BLaER1 treated with 17β-estradiol and CSF1 and Interleukin-3, amounts not matched to agents 10 nM and 100 nM (cell line): ENCODE measurements at regions not wholly inside any gene's neighbourhood (a gene's known extent, or its start where the extent isn't known, plus 50 kb on each side); places are given as distances from the start of the nearest gene placed in this dataset.

Experiments used
- H3K27ac ChIP-seq, 11 experiments: shearing (Covaris generic); formaldehyde crosslinking; 2 replicates each; pipeline ENCODE4 v1.8.1; 2022
- H3K27me3 ChIP-seq, 11 experiments: shearing (Covaris generic); formaldehyde crosslinking; 2 replicates each; pipeline ENCODE4 v1.8.1; 2022
- H3K36me3 ChIP-seq, 11 experiments: shearing (Covaris generic); formaldehyde crosslinking; 2 replicates each; pipeline ENCODE4 v1.8.1; 2022
- H3K4me1 ChIP-seq, 10 experiments: shearing (Covaris generic); formaldehyde crosslinking; 2 replicates each; pipeline ENCODE4 v1.8.1; 2022
- H3K4me2 ChIP-seq, 11 experiments: shearing (Covaris generic); formaldehyde crosslinking; 2 replicates each; pipeline ENCODE4 v1.8.1; 2022
- H3K4me3 ChIP-seq, 10 experiments: shearing (Covaris generic); formaldehyde crosslinking; 2 replicates each; pipeline ENCODE4 v1.8.1; 2022
- H3K9ac ChIP-seq, 11 experiments: shearing (Covaris generic); formaldehyde crosslinking; 2 replicates each; pipeline ENCODE4 v1.8.1; 2022
- H3K9me3 ChIP-seq, 11 experiments: shearing (Covaris generic); formaldehyde crosslinking; replicated peaks in 1 of 11; 2 replicates each; pipeline ENCODE4 v1.8.1; 2022
- H4K20me1 ChIP-seq, 11 experiments: shearing (Covaris generic); formaldehyde crosslinking; 2 replicates each; pipeline ENCODE4 v1.8.1; 2022
- Cebpa-rat ChIP-seq, 11 experiments: shearing (Covaris generic); IDR thresholded peaks; 2 replicates each; pipeline ENCODE4 v1.8.1; 2022

DNA sequence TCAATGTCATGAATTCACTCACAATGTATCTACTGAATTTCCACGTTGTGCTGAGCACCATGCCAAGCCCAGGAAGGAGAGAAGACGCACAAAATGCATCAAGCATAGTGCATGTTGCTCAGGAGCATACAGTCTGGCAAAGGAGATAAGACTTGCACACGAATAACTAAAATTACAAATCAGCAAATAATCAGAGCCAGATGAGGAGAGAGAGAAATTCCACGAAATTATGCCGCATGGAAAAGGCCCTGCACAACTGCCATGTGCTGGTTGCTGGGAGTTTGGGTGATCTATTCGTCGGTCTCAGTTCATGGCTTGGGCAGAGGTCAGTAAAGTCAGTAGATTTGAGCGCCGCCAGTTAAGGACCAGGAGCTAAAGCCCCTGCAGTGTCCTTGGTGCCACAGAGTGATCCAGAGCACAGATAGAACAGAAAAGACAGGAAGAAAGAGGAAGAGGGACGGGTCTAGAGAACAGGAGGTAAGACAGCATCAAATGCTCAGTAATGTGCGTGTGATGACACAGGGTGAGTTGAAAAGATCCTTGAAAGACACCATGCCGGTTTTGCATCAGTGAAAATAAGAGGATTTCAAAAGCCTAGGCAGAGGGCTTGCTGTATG lies 55.1 kb upstream of the ZNF281 start:
- Histone ChIP-seq H3K4me1 (no peaks in the 10 kb centered on the region), H3K4me2 (no peak overlapping the region), H3K9me3 (no peaks in the 10 kb centered on the region), H4K20me1 (no peaks in the 10 kb centered on the region; a peak in 1 of 22 replicates), H3K27ac (no peak overlapping the region), H3K4me3 (no peak overlapping the region), H3K9ac (no peak overlapping the region), H3K36me3 (no peaks in the 10 kb centered on the region), H3K27me3 (no peaks in the 10 kb centered on the region)
- TF ChIP-seq Cebpa-rat (IDR thresholded peaks at IDR 0.05): no peak
